ENCODE measurements at regions not wholly inside any gene's neighbourhood (a gene's known extent, or its start where the extent isn't known, plus 50 kb on each side); places are given as distances from the start of the nearest gene placed in this dataset.

GRCh38 chr2:128765811-128766210 lies 447.1 kb upstream of the HS6ST1 start:
- TF ChIP-seq CTCF (IDR thresholded peaks at IDR 0.05; ENCODE audit: insufficient read depth, low read length) (no peak), POLR2AphosphoS5 (IDR thresholded peaks at IDR 0.05; ENCODE audit: low read depth) (no peak), GABPA (IDR thresholded peaks at IDR 0.05; ENCODE audit: low read depth) (no peak), REST (IDR thresholded peaks at IDR 0.05; ENCODE audit: insufficient replicate concordance, low read depth) (no peak)

All from HL-60 (cell line).